ENCODE measurements at regions not wholly inside any gene's neighbourhood (a gene's known extent, or its start where the extent isn't known, plus 50 kb on each side); places are given as distances from the start of the nearest gene placed in this dataset.

GRCh38 chr5:53160895-53161294, 51.3 kb upstream of the MOCS2 start:
- no peaks in the 10 kb centered on the region for H3K4me1 ChIP-seq (ENCODE audit: insufficient read depth, low read length, poor library complexity, severe bottlenecking)
- no peaks in the 10 kb centered on the region for H3K27me3 ChIP-seq (replicated peaks; ENCODE audit: insufficient read depth, low read depth, low read length, poor library complexity)
- no TSS peak for BruUV-seq (replicated peaks)
- DNase-seq (ENCODE audit: low spot score): no peak
- H3K9me3 ChIP-seq (ENCODE audit: low read depth, low read length, poor library complexity, severe bottlenecking): no peaks in the 10 kb centered on the region
- CTCF ChIA-PET: no interaction called here
- no peak overlapping the region for H3K27ac ChIP-seq (ENCODE audit: low read depth, low read length, poor library complexity, severe bottlenecking)
- intact Hi-C loops (cut with micrococcal nuclease; ENCODE audit: unreplicated experiment): no loop called here
- no peak overlapping the region for H3K4me3 ChIP-seq (ENCODE audit: low read depth, low read length, poor library complexity, severe bottlenecking)
- POLR2A ChIA-PET (ENCODE audit: low non-redundant PET): interaction anchor here (0.6 kb wide), 1 partner anchor 334 kb away, joined by 3 read pairs; no protein-coding TSS in a partner anchor
- TF ChIP-seq EZH2 (IDR thresholded peaks at IDR 0.05; ENCODE audit: borderline replicate concordance, low read depth, low read length, poor library complexity, severe bottlenecking) (no peak), CTCF (conservative IDR thresholded peaks at IDR 0.05; ENCODE audit: low read depth, low read length) (no peak)
- no peaks in the 10 kb centered on the region for H3K36me3 ChIP-seq (ENCODE audit: insufficient read depth, low read length, poor library complexity, severe bottlenecking)

GRCh38 chr5:53161876-53162275, 52.3 kb upstream of the MOCS2 start:
- no TSS peak for BruUV-seq (replicated peaks)
- CTCF ChIA-PET: no interaction called here
- Histone ChIP-seq H3K9me3 (ENCODE audit: low read depth, low read length, poor library complexity, severe bottlenecking) (no peaks in the 10 kb centered on the region), H3K27me3 (replicated peaks; ENCODE audit: insufficient read depth, low read depth, low read length, poor library complexity) (no peaks in the 10 kb centered on the region), H3K36me3 (ENCODE audit: insufficient read depth, low read length, poor library complexity, severe bottlenecking) (no peaks in the 10 kb centered on the region), H3K4me3 (ENCODE audit: low read depth, low read length, poor library complexity, severe bottlenecking) (no peak overlapping the region), H3K27ac (ENCODE audit: low read depth, low read length, poor library complexity, severe bottlenecking) (no peak overlapping the region), H3K4me1 (ENCODE audit: insufficient read depth, low read length, poor library complexity, severe bottlenecking) (no peaks in the 10 kb centered on the region)
- no peak for DNase-seq (ENCODE audit: low spot score)
- intact Hi-C loops (cut with micrococcal nuclease; ENCODE audit: unreplicated experiment): no loop called here
- TF ChIP-seq CTCF (conservative IDR thresholded peaks at IDR 0.05; ENCODE audit: low read depth, low read length): no peak
- no peak for TF ChIP-seq EZH2 (IDR thresholded peaks at IDR 0.05; ENCODE audit: borderline replicate concordance, low read depth, low read length, poor library complexity, severe bottlenecking)
- POLR2A ChIA-PET (ENCODE audit: low non-redundant PET): no interaction called here

- Histone ChIP-seq H3K4me3 (ENCODE audit: low read depth, low read length, poor library complexity, severe bottlenecking) (no peak overlapping the region), H3K27ac (ENCODE audit: low read depth, low read length, poor library complexity, severe bottlenecking) (no peak overlapping the region), H3K27me3 (replicated peaks; ENCODE audit: insufficient read depth, low read depth, low read length, poor library complexity) (no peaks in the 10 kb centered on the region), H3K4me1 (ENCODE audit: insufficient read depth, low read length, poor library complexity, severe bottlenecking) (no peaks in the 10 kb centered on the region), H3K36me3 (ENCODE audit: insufficient read depth, low read length, poor library complexity, severe bottlenecking) (no peaks in the 10 kb centered on the region), H3K9me3 (ENCODE audit: low read depth, low read length, poor library complexity, severe bottlenecking) (no peaks in the 10 kb centered on the region)
- intact Hi-C loops (cut with micrococcal nuclease; ENCODE audit: unreplicated experiment): no loop called here
- DNase-seq (ENCODE audit: low spot score): no peak
- POLR2A ChIA-PET (ENCODE audit: low non-redundant PET): no interaction called here
- no TSS peak for BruUV-seq (replicated peaks)
- TF ChIP-seq CTCF (conservative IDR thresholded peaks at IDR 0.05; ENCODE audit: low read depth, low read length): no peak
- no peak for TF ChIP-seq EZH2 (IDR thresholded peaks at IDR 0.05; ENCODE audit: borderline replicate concordance, low read depth, low read length, poor library complexity, severe bottlenecking)
- CTCF ChIA-PET: no interaction called here
These were observed 55.1 kb upstream of the MOCS2 start for GRCh38 chr5:53164478-53165165.
